ENCODE measurements at regions not wholly inside any gene's neighbourhood (a gene's known extent, or its start where the extent isn't known, plus 50 kb on each side); places are given as distances from the start of the nearest gene placed in this dataset.

DNA sequence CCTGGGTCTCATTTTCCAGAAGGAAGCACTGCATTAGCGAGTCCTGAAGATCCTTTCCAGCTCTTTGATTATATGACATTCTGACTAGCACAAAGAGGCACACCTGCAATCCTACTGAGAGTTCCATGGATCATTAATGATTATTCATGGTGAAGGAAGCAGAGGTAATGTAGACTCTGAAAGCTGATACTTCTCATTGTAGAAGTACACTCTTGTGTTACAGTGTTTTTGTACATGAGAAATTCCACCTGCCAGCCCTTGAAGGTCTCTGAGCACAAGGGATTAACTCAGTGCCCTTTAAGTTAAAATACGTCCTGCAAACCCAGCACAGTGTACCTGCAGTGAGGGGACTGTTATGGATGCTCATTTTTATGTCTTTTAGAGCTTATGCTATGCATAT lies 558.8 kb upstream of the FBXO33 start:
- TF ChIP-seq, protein P1, sequence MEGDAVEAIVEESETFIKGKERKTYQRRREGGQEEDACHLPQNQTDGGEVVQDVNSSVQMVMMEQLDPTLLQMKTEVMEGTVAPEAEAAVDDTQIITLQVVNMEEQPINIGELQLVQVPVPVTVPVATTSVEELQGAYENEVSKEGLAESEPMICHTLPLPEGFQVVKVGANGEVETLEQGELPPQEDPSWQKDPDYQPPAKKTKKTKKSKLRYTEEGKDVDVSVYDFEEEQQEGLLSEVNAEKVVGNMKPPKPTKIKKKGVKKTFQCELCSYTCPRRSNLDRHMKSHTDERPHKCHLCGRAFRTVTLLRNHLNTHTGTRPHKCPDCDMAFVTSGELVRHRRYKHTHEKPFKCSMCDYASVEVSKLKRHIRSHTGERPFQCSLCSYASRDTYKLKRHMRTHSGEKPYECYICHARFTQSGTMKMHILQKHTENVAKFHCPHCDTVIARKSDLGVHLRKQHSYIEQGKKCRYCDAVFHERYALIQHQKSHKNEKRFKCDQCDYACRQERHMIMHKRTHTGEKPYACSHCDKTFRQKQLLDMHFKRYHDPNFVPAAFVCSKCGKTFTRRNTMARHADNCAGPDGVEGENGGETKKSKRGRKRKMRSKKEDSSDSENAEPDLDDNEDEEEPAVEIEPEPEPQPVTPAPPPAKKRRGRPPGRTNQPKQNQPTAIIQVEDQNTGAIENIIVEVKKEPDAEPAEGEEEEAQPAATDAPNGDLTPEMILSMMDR (IDR thresholded peaks at IDR 0.05): no peak
- TF ChIP-seq ZFX (IDR thresholded peaks at IDR 0.05; ENCODE audit: borderline replicate concordance): no peak

Data from 22Rv1 (cell line).